NCI-H748 treated with DMSO at 0.1 percent for 48 hours (cell line): ENCODE measurements at regions not wholly inside any gene's neighbourhood (a gene's known extent, or its start where the extent isn't known, plus 50 kb on each side); places are given as distances from the start of the nearest gene placed in this dataset.
"Not testable (repeated sequence)": the region's sequence is repeated elsewhere in the genome, so short reads cannot be mapped to it uniquely, and the experiment has no call there.

Experiments used
- DNase-seq: peaks from one replicate; lab custom pipeline; 2025; lab: John Stamatoyannopoulos, UW

GRCh38 chr6:112401083-112401482, 54.0 kb downstream of the RFPL4B start:
- DNase-seq, result no peak

- no peak for DNase-seq
Observed at GRCh38 chr6:112407101-112407590, 60.0 kb downstream of the RFPL4B start.

DNA sequence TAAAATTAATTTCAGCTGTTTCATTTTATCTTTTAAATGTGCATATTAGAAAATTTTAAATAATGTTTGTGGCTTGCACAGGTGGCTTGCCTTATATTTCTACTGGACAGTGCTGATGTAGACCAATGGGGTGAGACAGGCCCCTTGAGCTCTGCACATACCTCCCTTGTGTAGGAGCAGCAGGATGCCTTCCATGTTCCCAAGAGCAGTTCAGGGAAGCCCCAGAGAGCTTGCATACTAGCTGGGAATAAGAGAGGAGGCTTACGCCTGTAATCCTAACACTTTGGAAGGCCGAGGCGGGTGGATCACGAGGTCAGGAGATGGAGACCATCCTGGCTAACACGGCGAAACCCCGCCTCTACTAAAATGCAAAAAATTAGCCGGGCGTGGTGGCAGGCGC, 61.4 kb downstream of the RFPL4B start:
- DNase-seq, result no peak

DNA sequence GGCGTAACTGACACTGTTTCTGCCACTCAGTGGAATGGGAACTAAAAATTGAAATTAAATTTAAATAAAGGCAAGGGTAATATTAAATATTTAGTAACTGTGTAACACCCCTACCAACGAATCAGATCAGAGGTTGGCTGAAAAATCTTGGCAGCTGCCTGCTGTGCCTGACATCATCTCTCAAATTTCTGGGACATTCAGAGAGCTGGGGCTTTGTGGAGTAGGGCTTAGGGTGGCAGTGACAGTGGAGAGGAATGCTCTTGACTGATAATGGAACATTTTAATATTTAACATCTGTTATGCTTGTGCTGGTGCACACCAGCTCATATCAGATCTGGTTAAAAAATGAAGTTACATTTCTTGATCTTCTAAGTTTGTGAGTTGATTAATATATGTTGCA, 62.2 kb downstream of the RFPL4B start:
- DNase-seq, result no peak

- no peak for DNase-seq
Observed at GRCh38 chr6:112413780-112414179, 66.7 kb downstream of the RFPL4B start.

GRCh38 chr6:112415366-112415765, 68.2 kb downstream of the RFPL4B start:
- no peak for DNase-seq

DNA sequence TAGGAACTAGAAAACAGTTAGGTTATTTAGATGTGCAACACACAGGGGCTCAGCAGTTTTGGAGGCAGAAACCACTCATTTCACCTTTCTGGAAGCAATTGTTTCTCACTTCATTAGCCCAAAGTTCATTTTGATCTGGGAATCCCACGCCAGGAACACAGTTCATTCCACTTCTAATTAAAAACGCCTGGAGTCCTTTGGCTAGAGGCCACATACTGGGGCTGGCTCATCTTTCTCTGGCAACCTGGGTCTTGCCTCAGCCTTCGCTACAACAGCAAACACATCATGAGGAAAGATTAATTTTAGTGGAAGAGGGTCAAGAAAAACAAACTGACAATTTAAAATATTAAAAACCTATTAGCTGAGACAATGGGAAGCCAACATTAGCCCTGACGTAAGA, 69.7 kb downstream of the RFPL4B start:
- no peak for DNase-seq

GRCh38 chr6:112427011-112427410, 79.9 kb downstream of the RFPL4B start:
- DNase-seq, result not testable (repeated sequence)

- DNase-seq, result no peak
Observed at GRCh38 chr6:112427499-112427898, 80.4 kb downstream of the RFPL4B start.

DNA sequence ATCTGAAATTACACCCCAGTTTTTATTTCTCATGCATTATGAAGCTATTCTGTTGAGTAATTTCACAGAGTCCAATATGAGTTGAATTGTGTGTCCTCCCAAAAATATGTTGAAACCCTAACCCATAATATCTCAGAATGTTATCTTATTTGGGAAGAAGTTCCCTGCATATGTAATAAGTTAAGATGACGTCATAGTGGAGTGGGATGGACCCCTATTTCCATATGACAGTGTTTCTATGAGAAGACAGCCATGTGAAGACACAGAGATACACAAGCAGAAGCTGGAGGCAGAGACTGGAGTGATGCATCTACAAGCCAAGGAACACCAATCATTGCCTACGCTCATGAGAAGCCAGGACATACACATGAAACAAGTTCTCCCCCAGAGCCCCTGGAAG, 81.3 kb downstream of the RFPL4B start:
- DNase-seq, result no peak

GRCh38 chr6:112429226-112429625, 82.1 kb downstream of the RFPL4B start:
- no peak for DNase-seq

GRCh38 chr6:112431803-112432202, 84.7 kb downstream of the RFPL4B start:
- DNase-seq, result no peak

DNA sequence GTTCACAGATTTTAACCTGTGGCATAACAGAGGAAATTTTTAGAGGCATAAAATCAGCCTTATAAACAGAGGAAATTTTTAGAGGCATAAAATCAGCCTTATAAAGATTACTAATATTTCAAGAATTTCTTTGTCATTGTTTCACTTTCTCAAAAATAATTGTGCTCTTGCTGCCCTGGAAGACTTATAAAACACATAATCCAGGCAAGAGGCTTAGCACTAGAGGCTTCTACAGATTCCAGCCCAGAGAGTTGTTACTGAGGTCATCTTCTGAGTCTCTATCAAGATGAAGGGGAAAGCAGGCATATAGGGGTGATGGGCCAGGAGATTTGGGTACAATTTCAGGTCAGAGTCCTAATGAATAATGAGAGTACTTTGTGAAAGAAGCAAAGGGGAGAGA, 85.7 kb downstream of the RFPL4B start:
- DNase-seq, result no peak

DNA sequence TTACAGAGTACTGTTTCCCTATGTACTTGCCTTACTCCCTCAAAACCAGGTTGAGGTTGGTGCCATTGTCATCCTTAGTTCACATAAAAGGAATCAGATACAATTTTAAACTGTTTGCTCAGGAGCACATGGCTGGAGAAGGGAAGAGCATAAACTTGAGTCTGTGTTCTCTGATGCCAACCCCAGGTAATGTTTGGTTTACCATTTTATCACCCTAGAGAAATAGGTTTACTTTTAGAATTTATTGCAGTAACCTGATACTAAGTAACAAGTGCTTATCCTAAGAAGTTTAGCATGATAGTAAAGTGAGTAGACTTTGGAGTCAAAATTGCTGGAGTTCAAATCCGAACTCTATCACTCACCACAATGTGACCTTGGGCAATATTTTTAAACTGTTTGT, 86.3 kb downstream of the RFPL4B start:
- peak; percentile 93 for DNase-seq

- no peak for DNase-seq
Observed at GRCh38 chr6:112434896-112435435, 87.8 kb downstream of the RFPL4B start.

GRCh38 chr6:112437058-112437457, 89.9 kb downstream of the RFPL4B start:
- DNase-seq, result no peak

DNA sequence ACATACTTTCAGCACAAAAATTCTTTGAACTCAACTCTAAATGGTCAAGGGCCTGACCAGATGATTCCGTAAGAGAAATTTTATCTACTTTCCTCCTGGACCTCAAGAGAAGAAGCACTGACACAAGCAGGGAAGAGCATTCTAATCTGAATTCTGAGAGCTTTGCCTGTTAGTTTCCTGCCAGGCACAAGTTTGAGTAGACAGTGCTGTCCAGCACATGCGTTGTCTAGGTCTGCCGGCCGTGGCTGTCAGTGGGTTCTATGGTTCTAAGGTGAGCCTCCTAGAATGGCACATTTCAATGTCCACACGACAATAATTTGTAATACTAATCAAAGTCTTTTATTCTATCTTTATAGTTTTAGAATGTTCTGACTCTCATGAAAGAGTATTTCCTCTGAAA, 91.9 kb downstream of the RFPL4B start:
- no peak for DNase-seq

DNA sequence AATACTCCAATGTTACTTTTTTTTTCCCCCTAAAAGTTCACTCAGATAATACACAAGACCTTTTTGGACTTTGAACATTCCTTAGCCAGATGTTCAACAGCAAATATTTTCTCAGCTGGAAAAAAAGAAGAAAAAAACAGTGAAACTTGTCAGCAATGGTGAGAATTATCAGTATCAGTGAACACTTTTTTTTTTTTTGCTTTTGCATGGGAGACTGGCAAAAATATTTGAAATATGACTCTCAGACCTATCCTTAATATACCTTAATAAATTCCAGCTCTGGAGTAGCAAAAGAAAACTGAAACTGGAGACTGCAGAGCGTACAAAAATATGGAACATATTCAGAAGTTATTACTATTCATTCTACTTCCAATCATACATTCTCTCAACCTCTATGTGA, 92.3 kb downstream of the RFPL4B start:
- DNase-seq, result no peak

GRCh38 chr6:112441607-112442006, 94.5 kb downstream of the RFPL4B start:
- DNase-seq, result no peak

GRCh38 chr6:112443179-112444065, 96.3 kb downstream of the RFPL4B start:
- DNase-seq, result no peak

DNA sequence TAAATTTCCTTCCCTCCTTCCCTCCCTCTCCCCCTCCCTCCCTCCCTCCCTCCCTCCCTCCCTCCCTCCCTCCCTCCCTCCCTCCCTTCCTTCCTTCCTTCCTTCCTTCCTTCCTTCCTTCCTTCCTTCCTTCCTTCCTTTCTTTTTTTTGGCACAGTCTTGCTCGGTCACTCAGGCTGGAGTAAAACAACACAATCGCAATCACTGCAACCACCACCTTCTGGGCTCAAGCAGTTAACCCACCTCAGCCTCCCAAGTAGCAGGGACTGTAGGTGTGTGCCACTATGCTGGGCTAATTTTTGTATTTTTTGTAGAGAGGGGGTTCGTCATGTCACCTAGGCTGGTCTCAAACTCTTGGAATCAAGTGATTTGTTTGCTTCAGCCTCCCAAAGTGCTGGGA, 101.7 kb downstream of the RFPL4B start:
- DNase-seq, result not testable (repeated sequence)

DNA sequence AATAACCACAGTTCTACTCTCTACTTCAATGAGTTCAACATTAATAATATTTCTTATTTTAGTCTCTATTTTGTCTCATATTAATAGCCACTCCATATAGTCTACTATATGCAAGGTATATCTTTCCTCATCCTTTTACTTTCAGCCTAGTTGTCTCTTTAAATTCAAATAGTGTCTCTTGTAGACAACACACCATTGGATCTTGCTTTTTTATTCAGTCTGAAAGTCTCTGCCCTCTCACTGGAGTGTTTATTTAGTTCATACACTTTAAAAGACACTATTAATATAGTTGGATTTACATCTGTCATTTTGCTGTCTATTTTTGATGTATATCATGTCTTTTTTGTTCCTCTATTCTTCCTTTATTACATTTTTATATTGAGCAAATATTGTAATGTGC, 103.5 kb downstream of the RFPL4B start:
- DNase-seq, result no peak

- DNase-seq, result no peak
Observed at GRCh38 chr6:112457886-112458285, 110.8 kb downstream of the RFPL4B start.
